ENCODE measurements at regions not wholly inside any gene's neighbourhood (a gene's known extent, or its start where the extent isn't known, plus 50 kb on each side); places are given as distances from the start of the nearest gene placed in this dataset.
"Not testable (repeated sequence)": the region's sequence is repeated elsewhere in the genome, so short reads cannot be mapped to it uniquely, and the experiment has no call there.

- intact Hi-C loops (cut with DNase I), result no loop called here
- DNase-seq (ENCODE audit: low spot score in 2 of 2), result no peak
Observed at GRCh38 chrX:74065831-74066390, 213.4 kb upstream of the XIST start.

GRCh38 chrX:74063426-74064155, 211.1 kb upstream of the XIST start:
- Histone ChIP-seq H3K4me3 (no peak overlapping the region), H3K27me3 (no peaks in the 10 kb centered on the region), H3K36me3 (no peaks in the 10 kb centered on the region), H3K9me3 (peaks cover 0 to 11% of the 10 kb centered on the region in 2 donors), H3K4me1 (no peaks in the 10 kb centered on the region), H3K27ac (no peak overlapping the region)
- intact Hi-C loops (cut with DNase I), result no loop called here
- TF ChIP-seq CTCF (IDR thresholded peaks at IDR 0.05), result no peak
- no peak for DNase-seq (ENCODE audit: low spot score in 2 of 2)

More at GRCh38 chrX:74065831-74066390, 213.4 kb upstream of the XIST start:
- H3K9me3 ChIP-seq, result peaks cover 0 to 23% of the 10 kb centered on the region in 2 donors
- H3K4me3 ChIP-seq, result no peak overlapping the region
- TF ChIP-seq CTCF (IDR thresholded peaks at IDR 0.05), result no peak
- H3K27me3 ChIP-seq, result no peaks in the 10 kb centered on the region
- H3K4me1 ChIP-seq, result no peaks in the 10 kb centered on the region
- H3K27ac ChIP-seq, result no peak overlapping the region
- peaks cover 2 to 6% of the 10 kb centered on the region in 2 donors for H3K36me3 ChIP-seq

GRCh38 chrX:74061879-74062278, 209.4 kb upstream of the XIST start:
- no peak for TF ChIP-seq CTCF (IDR thresholded peaks at IDR 0.05)
- intact Hi-C loops (cut with DNase I), result no loop called here

GRCh38 chrX:74049126-74049525, 196.6 kb upstream of the XIST start:
- no peak for DNase-seq (ENCODE audit: low spot score in 2 of 2)
- Histone ChIP-seq H3K36me3 (peaks cover 5 to 9% of the 10 kb centered on the region in 2 donors), H3K4me3 (no peak overlapping the region), H3K9me3 (peaks cover 5 to 52% of the 10 kb centered on the region in 2 donors), H3K4me1 (no peaks in the 10 kb centered on the region), H3K27ac (no peak overlapping the region), H3K27me3 (no peaks in the 10 kb centered on the region)
- no peak for TF ChIP-seq CTCF (IDR thresholded peaks at IDR 0.05)
- intact Hi-C loops (cut with DNase I), result no loop called here

More at GRCh38 chrX:74061879-74062278, 209.4 kb upstream of the XIST start:
- Histone ChIP-seq H3K4me3 (no peak overlapping the region), H3K9me3 (no peaks in the 10 kb centered on the region), H3K27me3 (no peaks in the 10 kb centered on the region), H3K36me3 (no peaks in the 10 kb centered on the region), H3K4me1 (no peaks in the 10 kb centered on the region), H3K27ac (no peak overlapping the region)
- DNase-seq (ENCODE audit: low spot score in 2 of 2), result no peak

- H3K27ac ChIP-seq; intact Hi-C loops (cut with DNase I); H3K4me1 ChIP-seq; DNase-seq (ENCODE audit: low spot score in 2 of 2); H3K27me3 ChIP-seq; H3K36me3 ChIP-seq; H3K4me3 ChIP-seq: not testable (repeated sequence)
- peaks cover 1 to 28% of the 10 kb centered on the region in 2 donors for H3K9me3 ChIP-seq
Observed at GRCh38 chrX:74034066-74034465, 181.6 kb upstream of the XIST start.

GRCh38 chrX:74031527-74031926, 179.0 kb upstream of the XIST start:
- H3K4me3 ChIP-seq; H3K27me3 ChIP-seq; H3K36me3 ChIP-seq; H3K4me1 ChIP-seq; H3K27ac ChIP-seq; DNase-seq (ENCODE audit: low spot score in 2 of 2); intact Hi-C loops (cut with DNase I): not testable (repeated sequence)
- H3K9me3 ChIP-seq, result peaks cover 0 to 11% of the 10 kb centered on the region in 2 donors

- H3K4me1 ChIP-seq; intact Hi-C loops (cut with DNase I); H3K4me3 ChIP-seq; H3K36me3 ChIP-seq; DNase-seq (ENCODE audit: low spot score in 2 of 2); H3K27me3 ChIP-seq; H3K27ac ChIP-seq: not testable (repeated sequence)
- H3K9me3 ChIP-seq, result peaks cover 0 to 11% of the 10 kb centered on the region in 2 donors
Observed at GRCh38 chrX:74030766-74031165, 178.3 kb upstream of the XIST start.

- not testable (repeated sequence) for H3K4me3 ChIP-seq; H3K4me1 ChIP-seq; H3K27me3 ChIP-seq; H3K27ac ChIP-seq; H3K9me3 ChIP-seq; DNase-seq (ENCODE audit: low spot score in 2 of 2); H3K36me3 ChIP-seq
- intact Hi-C loops (cut with DNase I), result loop anchor here (5.0 kb wide), 1 partner anchor 597 kb away; no protein-coding TSS in a partner anchor
Observed at GRCh38 chrX:74025145-74025544, 172.6 kb upstream of the XIST start.

Measured in ascending aorta (tissue), 2 donors.